ENCODE measurements at regions not wholly inside any gene's neighbourhood (a gene's known extent, or its start where the extent isn't known, plus 50 kb on each side); places are given as distances from the start of the nearest gene placed in this dataset.
A peak's percentile ranks its signal among the peaks of the same experiment; 100 is the strongest.

- DNase-seq (ENCODE audit: low read depth), result no peak
These were observed 189.4 kb downstream of the NUAK1 start for GRCh38 chr12:105949391-105949790.

GRCh38 chr12:105951732-105952131 is 187.0 kb downstream of the NUAK1 start:
- no peak for TF ChIP-seq CTCF (IDR thresholded peaks at IDR 0.05; ENCODE audit: insufficient read depth, low read length)
- DNase-seq (ENCODE audit: low read depth), result no peak
- H3K4me3 ChIP-seq (ENCODE audit: low read depth, low read length), result no peak overlapping the region

More at GRCh38 chr12:105949391-105949790, 189.4 kb downstream of the NUAK1 start:
- no peak for TF ChIP-seq CTCF (IDR thresholded peaks at IDR 0.05; ENCODE audit: insufficient read depth, low read length)
- no peak overlapping the region for H3K4me3 ChIP-seq (ENCODE audit: low read depth, low read length)

GRCh38 chr12:105954951-105955931 is 183.5 kb downstream of the NUAK1 start:
- peak; percentile 50 for DNase-seq (ENCODE audit: low read depth)
- TF ChIP-seq CTCF (IDR thresholded peaks at IDR 0.05; ENCODE audit: insufficient read depth, low read length), result no peak
- no peak overlapping the region for H3K4me3 ChIP-seq (ENCODE audit: low read depth, low read length)

GRCh38 chr12:105955976-105956375 is 182.8 kb downstream of the NUAK1 start:
- DNase-seq (ENCODE audit: low read depth), result no peak
- TF ChIP-seq CTCF (IDR thresholded peaks at IDR 0.05; ENCODE audit: insufficient read depth, low read length), result no peak
- no peak overlapping the region for H3K4me3 ChIP-seq (ENCODE audit: low read depth, low read length)

- H3K4me3 ChIP-seq (ENCODE audit: low read depth, low read length), result no peak overlapping the region
- peak; percentile 18 for DNase-seq (ENCODE audit: low read depth)
- TF ChIP-seq CTCF (IDR thresholded peaks at IDR 0.05; ENCODE audit: insufficient read depth, low read length), result no peak
These were observed 181.9 kb downstream of the NUAK1 start for GRCh38 chr12:105956662-105957457.

GRCh38 chr12:105960319-105961083 is 178.3 kb downstream of the NUAK1 start:
- H3K4me3 ChIP-seq (ENCODE audit: low read depth, low read length), result no peak overlapping the region
- TF ChIP-seq CTCF (IDR thresholded peaks at IDR 0.05; ENCODE audit: insufficient read depth, low read length), result no peak
- no peak for DNase-seq (ENCODE audit: low read depth)

All from fibroblast of the aortic adventitia (primary cell).